Esophagus mucosa (tissue), 1 donor: ENCODE measurements at regions not wholly inside any gene's neighbourhood (a gene's known extent, or its start where the extent isn't known, plus 50 kb on each side); places are given as distances from the start of the nearest gene placed in this dataset.

ENCODE experiments used
- ATAC-seq: fragments of 200-7000 bp; cut with Tn5 transposase; one replicate; pipeline ENCODE4 v1.9.1; 2020
- donor health status: DM: yes; HTN: yes; CAD: no.

- ATAC-seq: no peak
These were observed 100.7 kb upstream of the KCTD3 start for GRCh38 chr1:215466361-215466760.

- no peak for ATAC-seq
These were observed 95.6 kb upstream of the KCTD3 start for GRCh38 chr1:215471463-215471862.

- no peak for ATAC-seq
These were observed 94.4 kb upstream of the KCTD3 start for GRCh38 chr1:215472723-215473122.

GRCh38 chr1:215473943-215474342, 93.2 kb upstream of the KCTD3 start:
- no peak for ATAC-seq

GRCh38 chr1:215474940-215475339, 92.2 kb upstream of the KCTD3 start:
- ATAC-seq: no peak

GRCh38 chr1:215475796-215476481, 91.2 kb upstream of the KCTD3 start:
- no peak for ATAC-seq

- no peak for ATAC-seq
These were observed 90.6 kb upstream of the KCTD3 start for GRCh38 chr1:215476541-215476940.

GRCh38 chr1:215477632-215478031, 89.5 kb upstream of the KCTD3 start:
- no peak for ATAC-seq

- no peak for ATAC-seq
These were observed 87.5 kb upstream of the KCTD3 start for GRCh38 chr1:215479567-215479966.

- peak; percentile 60 for ATAC-seq
These were observed 85.0 kb upstream of the KCTD3 start for GRCh38 chr1:215482079-215482478.

- no peak for ATAC-seq
These were observed 82.7 kb upstream of the KCTD3 start for GRCh38 chr1:215484171-215484939.

- no peak for ATAC-seq
These were observed 79.6 kb upstream of the KCTD3 start for GRCh38 chr1:215487466-215487865.

GRCh38 chr1:215488850-215489249, 78.3 kb upstream of the KCTD3 start:
- no peak for ATAC-seq

GRCh38 chr1:215489771-215490565, 77.1 kb upstream of the KCTD3 start:
- ATAC-seq: no peak

GRCh38 chr1:215497528-215497927, 69.6 kb upstream of the KCTD3 start:
- ATAC-seq: no peak

- ATAC-seq: no peak
These were observed 65.6 kb upstream of the KCTD3 start for GRCh38 chr1:215501496-215501895.

GRCh38 chr1:215502081-215502480, 65.0 kb upstream of the KCTD3 start:
- ATAC-seq: no peak

GRCh38 chr1:215507119-215507518, 60.0 kb upstream of the KCTD3 start:
- no peak for ATAC-seq

- no peak for ATAC-seq
These were observed 58.8 kb upstream of the KCTD3 start for GRCh38 chr1:215508311-215508710.
